NCI-H187 (cell line): ENCODE measurements at regions not wholly inside any gene's neighbourhood (a gene's known extent, or its start where the extent isn't known, plus 50 kb on each side); places are given as distances from the start of the nearest gene placed in this dataset.

ENCODE experiments used
- DNase-seq, 2 experiments: peaks; one replicate each; lab custom pipeline; 2025; lab: John Stamatoyannopoulos, UW

GRCh38 chr10:8874972-8875371 is 820.5 kb downstream of the GATA3 start:
- DNase-seq, result no peak

GRCh38 chr10:8876171-8876570 is 821.7 kb downstream of the GATA3 start:
- DNase-seq, result no peak

- no peak for DNase-seq
Observed at GRCh38 chr10:8889538-8889937, 835.0 kb downstream of the GATA3 start.

- no peak for DNase-seq
Observed at GRCh38 chr10:8893102-8893501, 838.6 kb downstream of the GATA3 start.

GRCh38 chr10:8894148-8894547 is 839.7 kb downstream of the GATA3 start:
- DNase-seq, result no peak

GRCh38 chr10:8897769-8898168 is 843.3 kb downstream of the GATA3 start:
- no peak for DNase-seq

- DNase-seq, result no peak
Observed at GRCh38 chr10:8898745-8899330, 844.4 kb downstream of the GATA3 start.

GRCh38 chr10:8902926-8903325 is 848.4 kb downstream of the GATA3 start:
- DNase-seq, result no peak

- DNase-seq, result no peak
Observed at GRCh38 chr10:8908013-8908412, 853.5 kb downstream of the GATA3 start.

GRCh38 chr10:8910314-8910713 is 855.8 kb downstream of the GATA3 start:
- no peak for DNase-seq

GRCh38 chr10:8911032-8911431 is 856.5 kb downstream of the GATA3 start:
- no peak for DNase-seq

GRCh38 chr10:8912108-8912507 is 857.6 kb downstream of the GATA3 start:
- DNase-seq, result no peak

GRCh38 chr10:8913720-8914119 is 859.2 kb downstream of the GATA3 start:
- DNase-seq, result no peak

GRCh38 chr10:8919280-8919679 is 864.8 kb downstream of the GATA3 start:
- DNase-seq, result no peak

- no peak for DNase-seq
Observed at GRCh38 chr10:8921568-8921967, 867.1 kb downstream of the GATA3 start.

GRCh38 chr10:8923096-8923495 is 868.6 kb downstream of the GATA3 start:
- DNase-seq, result no peak

GRCh38 chr10:8927705-8928104 is 873.2 kb downstream of the GATA3 start:
- no peak for DNase-seq

GRCh38 chr10:8946451-8946850 is 892.0 kb downstream of the GATA3 start:
- no peak for DNase-seq

GRCh38 chr10:8950978-8951377 is 896.5 kb downstream of the GATA3 start:
- no peak for DNase-seq

GRCh38 chr10:8951440-8952089 is 897.1 kb downstream of the GATA3 start:
- no peak for DNase-seq

- DNase-seq, result no peak
Observed at GRCh38 chr10:8956400-8956799, 901.9 kb downstream of the GATA3 start.

GRCh38 chr10:8962249-8962648 is 907.8 kb downstream of the GATA3 start:
- no peak for DNase-seq

- DNase-seq, result no peak
Observed at GRCh38 chr10:8967061-8967460, 912.6 kb downstream of the GATA3 start.

- no peak for DNase-seq
Observed at GRCh38 chr10:8969853-8970252, 915.4 kb downstream of the GATA3 start.
